ENCODE measurements at regions not wholly inside any gene's neighbourhood (a gene's known extent, or its start where the extent isn't known, plus 50 kb on each side); places are given as distances from the start of the nearest gene placed in this dataset.

- no peak overlapping the region for H2AFZ ChIP-seq (ENCODE audit: low read length)
- 100% methylated on average over 3 of the region's 3 CpGs for WGBS (ENCODE audit: extremely low coverage, insufficient read length, low lambda C conversion rate)
These were observed 213.8 kb downstream of the ALG10 start for GRCh38 chr12:34236073-34236472.

More at GRCh38 chr12:34236073-34236472, 213.8 kb downstream of the ALG10 start:
- H4K20me1 ChIP-seq (ENCODE audit: control insufficient read depth, insufficient read depth, insufficient read length): no peaks in the 10 kb centered on the region
- Mint-ChIP-seq H3K27me3 (ENCODE audit: low read depth) (peaks cover 1% of the 10 kb centered on the region; the same call in 1 of the 2 replicates), H3K4me3 (no peak overlapping the region), H3K4me1 (no peaks in the 10 kb centered on the region), H3K36me3 (ENCODE audit: insufficient read depth in 1 of 3, low read depth in 3 of 3) (peaks cover 9 to 24% (median 22%) of the 10 kb centered on the region in 3 experiments; a peak in 6 of 7 replicates), H3K27ac (no peak overlapping the region), H3K9me3 (peaks cover 42 to 85% of the 10 kb centered on the region in 2 experiments)
- H2BK12ac ChIP-seq (ENCODE audit: insufficient read length, low read depth, low read length): no peak overlapping the region
- no peak for DNase-seq
- no peak for TF ChIP-seq CTCF (conservative IDR thresholded peaks at IDR 0.05)
- H3K27me3 ChIP-seq (ENCODE audit: insufficient read depth, low read length): no peaks in the 10 kb centered on the region
- no peak overlapping the region for H2AK5ac ChIP-seq (ENCODE audit: insufficient read length, low read length)
- H2BK5ac ChIP-seq (ENCODE audit: insufficient read length, low read length): no peak overlapping the region
- H4K5ac ChIP-seq (ENCODE audit: insufficient read length, low read depth, low read length): no peak overlapping the region
- H2BK20ac ChIP-seq (ENCODE audit: low read depth, low read length, poor library complexity, severe bottlenecking): no peak overlapping the region
- H3K27ac ChIP-seq (ENCODE audit: insufficient read length, low read depth, low read length): no peak overlapping the region
- no peaks in the 10 kb centered on the region for H3K79me1 ChIP-seq (ENCODE audit: insufficient read depth, low read depth, low read length, poor library complexity, severe bottlenecking)
- no peak overlapping the region for H4K8ac ChIP-seq (replicated peaks; ENCODE audit: insufficient read length, low read depth, low read length)
- no peak overlapping the region for H3K9ac ChIP-seq (ENCODE audit: extremely low read depth, insufficient read length, low read length)
- H3K4me2 ChIP-seq (ENCODE audit: insufficient read depth, insufficient read length, low read length): no peak overlapping the region
- no peak overlapping the region for H3K14ac ChIP-seq (ENCODE audit: insufficient read depth, low read length)
- H3K56ac ChIP-seq (ENCODE audit: insufficient read length, low read depth, low read length): no peak overlapping the region
- no peaks in the 10 kb centered on the region for H3K4me1 ChIP-seq (ENCODE audit: insufficient read depth, low read length)
- H3K79me2 ChIP-seq (ENCODE audit: insufficient read depth, low read length): no peaks in the 10 kb centered on the region
- no peak overlapping the region for H3K23ac ChIP-seq (ENCODE audit: insufficient read length, low read depth, low read length)
- peaks cover 48% of the 10 kb centered on the region for H3K9me3 ChIP-seq (ENCODE audit: control insufficient read depth, low read depth, low read length)
- H2BK120ac ChIP-seq (ENCODE audit: low read depth, low read length, poor library complexity, severe bottlenecking): no peak overlapping the region
- H3K18ac ChIP-seq (ENCODE audit: insufficient read length, low read depth, low read length): no peak overlapping the region
- no peaks in the 10 kb centered on the region for H3K23me2 ChIP-seq (ENCODE audit: insufficient read length, low read depth, low read length, poor library complexity, severe bottlenecking)
- H4K91ac ChIP-seq (ENCODE audit: insufficient read length, low read depth, low read length): no peak overlapping the region
- H3K4ac ChIP-seq (ENCODE audit: low read depth, low read length): no peak overlapping the region
- H3T11ph ChIP-seq (ENCODE audit: low read length): no peak overlapping the region
- H2BK15ac ChIP-seq (ENCODE audit: low read depth, low read length): no peak overlapping the region

Measured in H9 (cell line).